ENCODE measurements at regions not wholly inside any gene's neighbourhood (a gene's known extent, or its start where the extent isn't known, plus 50 kb on each side); places are given as distances from the start of the nearest gene placed in this dataset.
"Not testable (repeated sequence)": the region's sequence is repeated elsewhere in the genome, so short reads cannot be mapped to it uniquely, and the experiment has no call there.

- DNase-seq: no peak
Measured at GRCh38 chr9:81070689-81071088, 618.7 kb downstream of the TLE1 start.

GRCh38 chr9:81069923-81070322 is 619.4 kb downstream of the TLE1 start:
- DNase-seq: no peak

GRCh38 chr9:81069038-81069795 is 620.1 kb downstream of the TLE1 start:
- DNase-seq: no peak

GRCh38 chr9:81062995-81063394 is 626.4 kb downstream of the TLE1 start:
- not testable (repeated sequence) for DNase-seq

GRCh38 chr9:81058782-81059181 is 630.6 kb downstream of the TLE1 start:
- DNase-seq: no peak

GRCh38 chr9:81053298-81054025 is 635.9 kb downstream of the TLE1 start:
- no peak for DNase-seq

- no peak for DNase-seq
Measured at GRCh38 chr9:81052846-81053245, 636.5 kb downstream of the TLE1 start.

GRCh38 chr9:81047280-81047679 is 642.1 kb downstream of the TLE1 start:
- no peak for DNase-seq

GRCh38 chr9:81045658-81046057 is 643.7 kb downstream of the TLE1 start:
- no peak for DNase-seq

GRCh38 chr9:81037889-81038288 is 651.5 kb downstream of the TLE1 start:
- no peak for DNase-seq

- no peak for DNase-seq
Measured at GRCh38 chr9:81035601-81036000, 653.7 kb downstream of the TLE1 start.

- DNase-seq: no peak
Measured at GRCh38 chr9:81035171-81035570, 654.2 kb downstream of the TLE1 start.

GRCh38 chr9:81032831-81033230 is 656.5 kb downstream of the TLE1 start:
- DNase-seq: no peak

GRCh38 chr9:81032030-81032572 is 657.2 kb downstream of the TLE1 start:
- DNase-seq: no peak

- no peak for DNase-seq
Measured at GRCh38 chr9:81031422-81032029, 657.8 kb downstream of the TLE1 start.

- DNase-seq: no peak
Measured at GRCh38 chr9:81030027-81030426, 659.3 kb downstream of the TLE1 start.

GRCh38 chr9:81028504-81028903 is 660.8 kb downstream of the TLE1 start:
- DNase-seq: no peak

- DNase-seq: no peak
Measured at GRCh38 chr9:81022177-81022576, 667.2 kb downstream of the TLE1 start.

GRCh38 chr9:81014945-81015344 is 674.4 kb downstream of the TLE1 start:
- DNase-seq: not testable (repeated sequence)

- DNase-seq: not testable (repeated sequence)
Measured at GRCh38 chr9:81013191-81013590, 676.2 kb downstream of the TLE1 start.

- DNase-seq: no peak
Measured at GRCh38 chr9:81002906-81003305, 686.4 kb downstream of the TLE1 start.

GRCh38 chr9:81002242-81002641 is 687.1 kb downstream of the TLE1 start:
- no peak for DNase-seq

- no peak for DNase-seq
Measured at GRCh38 chr9:80995759-80996158, 693.6 kb downstream of the TLE1 start.

All from C1 segment of cervical spinal cord (tissue), 14 donors.